Peyer's patch (tissue), 4 donors: ENCODE measurements at regions not wholly inside any gene's neighbourhood (a gene's known extent, or its start where the extent isn't known, plus 50 kb on each side); places are given as distances from the start of the nearest gene placed in this dataset.

ENCODE experiments used
- POLR2A ChIP-seq, 2 donors: fragments of 450-650 bp; IDR thresholded peaks; one replicate each; pipeline ENCODE4 v1.5.1; 2017; ENCODE audit warnings: antibody characterized with exemption in 2 of 2, mild to moderate bottlenecking in 2 of 2, moderate library complexity in 2 of 2
- TF ChIP-seq, protein P1 (sequence below), 6 experiments: fragments of 450-650 bp in 4 of 6; fragments of 200-600 bp in 2 of 6; sonication (generic) in 1 of 6; IDR thresholded peaks; one replicate each; pipeline ENCODE4 v1.5.1; 2017 to 2019; ENCODE audit warnings: antibody characterized with exemption in 6 of 6, mild to moderate bottlenecking in 3 of 6, moderate library complexity in 1 of 6

DNA sequence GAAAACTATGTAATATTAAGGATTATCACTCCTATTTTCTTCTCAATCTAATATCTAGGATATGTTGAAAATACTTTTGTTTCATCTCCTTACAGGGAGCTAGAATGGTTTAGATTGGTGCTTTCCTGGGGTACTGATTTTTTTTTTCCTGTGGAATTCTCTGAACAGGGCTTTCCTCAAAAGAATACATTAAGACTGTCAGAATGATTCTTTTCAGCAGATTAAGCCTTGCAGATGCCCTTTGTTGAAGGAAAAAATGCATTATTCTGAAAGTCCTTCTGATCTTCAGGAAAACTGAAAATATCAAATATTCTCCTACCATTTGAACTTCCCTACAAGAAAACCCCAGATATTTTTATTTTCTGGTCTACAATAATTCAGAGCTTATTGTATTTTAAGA, 178.9 kb downstream of the SOX4 start:
- TF ChIP-seq, protein P1, sequence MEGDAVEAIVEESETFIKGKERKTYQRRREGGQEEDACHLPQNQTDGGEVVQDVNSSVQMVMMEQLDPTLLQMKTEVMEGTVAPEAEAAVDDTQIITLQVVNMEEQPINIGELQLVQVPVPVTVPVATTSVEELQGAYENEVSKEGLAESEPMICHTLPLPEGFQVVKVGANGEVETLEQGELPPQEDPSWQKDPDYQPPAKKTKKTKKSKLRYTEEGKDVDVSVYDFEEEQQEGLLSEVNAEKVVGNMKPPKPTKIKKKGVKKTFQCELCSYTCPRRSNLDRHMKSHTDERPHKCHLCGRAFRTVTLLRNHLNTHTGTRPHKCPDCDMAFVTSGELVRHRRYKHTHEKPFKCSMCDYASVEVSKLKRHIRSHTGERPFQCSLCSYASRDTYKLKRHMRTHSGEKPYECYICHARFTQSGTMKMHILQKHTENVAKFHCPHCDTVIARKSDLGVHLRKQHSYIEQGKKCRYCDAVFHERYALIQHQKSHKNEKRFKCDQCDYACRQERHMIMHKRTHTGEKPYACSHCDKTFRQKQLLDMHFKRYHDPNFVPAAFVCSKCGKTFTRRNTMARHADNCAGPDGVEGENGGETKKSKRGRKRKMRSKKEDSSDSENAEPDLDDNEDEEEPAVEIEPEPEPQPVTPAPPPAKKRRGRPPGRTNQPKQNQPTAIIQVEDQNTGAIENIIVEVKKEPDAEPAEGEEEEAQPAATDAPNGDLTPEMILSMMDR (IDR thresholded peaks at IDR 0.05), result no peak
- TF ChIP-seq POLR2A (IDR thresholded peaks at IDR 0.05), result no peak
